B cell (primary cell): ENCODE measurements at regions not wholly inside any gene's neighbourhood (a gene's known extent, or its start where the extent isn't known, plus 50 kb on each side); places are given as distances from the start of the nearest gene placed in this dataset.

ENCODE experiments used
- ATAC-seq: fragments of 200-7000 bp; cut with Tn5 transposase; one replicate; pipeline ENCODE4 v1.10.0; 2021; ENCODE audit warnings: low read depth, mild to moderate bottlenecking, moderate number of reproducible peaks, moderate library complexity
- CTCF ChIA-PET: fragments of 350-600 bp; sonication (Branson Sonifier 250); formaldehyde crosslinking; loops from one replicate; lab custom pipeline; 2021; ENCODE audit warnings: antibody characterized with exemption, inconsistent platforms; lab: Charles Lee
- POLR2A ChIA-PET: fragments of 350-600 bp; sonication (Branson Sonifier 250); formaldehyde crosslinking; loops from one replicate; lab custom pipeline; 2021; ENCODE audit warnings: antibody characterized with exemption; lab: Charles Lee
- DNase-seq: peaks from one replicate; pipeline ENCODE4 v3.0.0; 2013
- H2AFZ ChIP-seq: 2 replicates; pipeline ENCODE4 v1.6.1; 2012; ENCODE audit warnings: mild to moderate bottlenecking, low read depth, low read length; ENCODE audit not compliant: insufficient read depth, poor library complexity, severe bottlenecking
- H3K27ac ChIP-seq, 2 donors: 1 replicate in 1 of 2; 2 replicates in 1 of 2; pipeline ENCODE4 v1.5.1; 2012 to 2013; ENCODE audit warnings: low read length in 2 of 2, mild to moderate bottlenecking in 2 of 2, moderate library complexity in 1 of 2
- H3K27me3 ChIP-seq, 4 experiments: fragments of 200-600 bp in 1 of 4; sonication (generic) in 1 of 4; replicated peaks in 1 of 4; 1 replicate in 2 of 4; 2 replicates in 2 of 4; pipeline versions ENCODE4 v1.6.1 to v1.7.0; 2013 to 2016; ENCODE audit warnings: low read length in 3 of 4, mild to moderate bottlenecking in 2 of 4, mixed read lengths in 1 of 4, moderate library complexity in 1 of 4; ENCODE audit not compliant: insufficient read depth in 4 of 4, control insufficient read depth in 3 of 4; ENCODE audit errors: control extremely low read depth in 1 of 4
- H3K36me3 ChIP-seq, 2 experiments: replicated peaks in 1 of 2; 1 replicate in 1 of 2; 2 replicates in 1 of 2; pipeline versions ENCODE4 v1.6.1 to v1.7.1; 2013; ENCODE audit warnings: low read length in 1 of 2; ENCODE audit not compliant: insufficient read depth in 2 of 2, control insufficient read depth in 1 of 2; ENCODE audit errors: control extremely low read depth in 1 of 2, extremely low read depth in 1 of 2
- H3K4me1 ChIP-seq, 2 donors: fragments of 200-600 bp in 1 of 2; sonication (generic) in 1 of 2; 1 replicate in 1 of 2; 2 replicates in 1 of 2; pipeline versions ENCODE4 v1.5.1 to v1.6.1; 2013 to 2017; ENCODE audit warnings: low read length in 2 of 2; ENCODE audit not compliant: control insufficient read depth in 2 of 2, insufficient read depth in 2 of 2
- H3K4me2 ChIP-seq: replicated peaks from 2 replicates; pipeline ENCODE3; 2012; ENCODE audit warnings: mild to moderate bottlenecking, low read depth, low read length; ENCODE audit not compliant: poor library complexity, severe bottlenecking
- H3K4me3 ChIP-seq, 5 experiments: fragments of 200-600 bp in 1 of 5; sonication (generic) in 1 of 5; 1 replicate in 3 of 5; 2 replicates in 2 of 5; pipeline versions ENCODE4 v1.5.1 to v1.7.0; 2011 to 2016; ENCODE audit warnings: low read length in 4 of 5, mild to moderate bottlenecking in 4 of 5, low read depth in 2 of 5, control low read depth in 1 of 5, moderate library complexity in 1 of 5; ENCODE audit not compliant: insufficient read depth in 1 of 5; ENCODE audit errors: control extremely low read depth in 1 of 5, extremely low read depth in 1 of 5
- H3K79me2 ChIP-seq: fragments of 200-600 bp; sonication (generic); one replicate; pipeline ENCODE4 v1.6.0; 2016; ENCODE audit warnings: low read length; ENCODE audit not compliant: control insufficient read depth, insufficient read depth
- H3K9ac ChIP-seq: fragments of 200-600 bp; sonication (generic); 2 replicates; pipeline ENCODE4 v1.6.1; 2017; ENCODE audit warnings: mild to moderate bottlenecking, low read length, moderate library complexity
- H3K9me3 ChIP-seq, 3 donors: one replicate each; pipeline versions ENCODE4 v1.6.1 to v1.7.1; 2013; ENCODE audit warnings: low read length in 2 of 3; ENCODE audit not compliant: control insufficient read depth in 2 of 3, insufficient read depth in 1 of 3; ENCODE audit errors: control extremely low read depth in 1 of 3
- H4K20me1 ChIP-seq: 2 replicates; pipeline ENCODE4 v1.6.0; 2012; ENCODE audit warnings: mild to moderate bottlenecking, low read length; ENCODE audit not compliant: insufficient read depth, control insufficient read depth, poor library complexity, severe bottlenecking
- H3K27ac Mint-ChIP-seq: one replicate; pipeline ENCODE4 v1.8.0; 2021; ENCODE audit warnings: mixed read lengths
- H3K27me3 Mint-ChIP-seq: one replicate; pipeline ENCODE4 v1.8.0; 2021; ENCODE audit warnings: mixed read lengths
- H3K4me1 Mint-ChIP-seq: one replicate; pipeline ENCODE4 v1.8.0; 2021; ENCODE audit warnings: mixed read lengths
- H3K4me3 Mint-ChIP-seq: one replicate; pipeline ENCODE4 v1.8.0; 2021; ENCODE audit warnings: mixed read lengths
- H3K9me3 Mint-ChIP-seq: one replicate; pipeline ENCODE4 v1.8.0; 2022; ENCODE audit warnings: mixed read lengths; ENCODE audit not compliant: insufficient read depth
- EZH2 ChIP-seq: IDR thresholded peaks from 2 replicates; pipeline ENCODE4 v1.6.1; 2012; ENCODE audit warnings: borderline replicate concordance, low read depth, mild to moderate bottlenecking, moderate library complexity, low read length; ENCODE audit not compliant: insufficient read depth, poor library complexity, severe bottlenecking
- intact Hi-C: fragments of 100-400 bp; cut with micrococcal nuclease; formaldehyde crosslinking; loops from one replicate; pipeline ENCODE4 v1.10.0; 2022
- TF ChIP-seq, protein P1 (sequence below): fragments of 200-600 bp; IDR thresholded peaks from one replicate; pipeline ENCODE4 v1.8.0; 2022; ENCODE audit warnings: antibody characterized with exemption, mild to moderate bottlenecking

DNA sequence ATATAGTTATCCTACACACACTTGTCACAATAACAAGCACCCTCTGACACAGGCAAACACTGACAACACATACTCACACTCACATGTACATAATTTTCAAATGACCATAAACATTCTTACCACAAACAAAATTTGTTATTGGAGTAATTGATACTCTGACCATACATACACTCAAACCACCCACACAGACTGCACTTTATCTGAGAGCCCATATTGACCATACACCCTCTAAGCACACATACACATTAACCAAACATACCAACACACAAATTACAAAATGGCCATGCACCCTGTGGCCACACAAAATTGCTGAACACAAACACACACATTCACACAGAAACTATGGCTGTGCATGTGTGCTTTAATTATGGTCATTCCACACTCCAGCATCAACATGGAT is 79.1 kb upstream of the FAM120A start:
- no peaks in the 10 kb centered on the region for H3K36me3 ChIP-seq
- no peak overlapping the region for H3K4me2 ChIP-seq
- intact Hi-C loops, result no loop called here
- DNase-seq, result no peak
- no peak overlapping the region for H3K9ac ChIP-seq
- no peaks in the 10 kb centered on the region for H4K20me1 ChIP-seq
- no peak overlapping the region for H2AFZ ChIP-seq
- no peak overlapping the region for H3K27ac ChIP-seq
- Mint-ChIP-seq H3K9me3 (no peaks in the 10 kb centered on the region), H3K4me1 (no peaks in the 10 kb centered on the region), H3K27ac (no peak overlapping the region), H3K4me3 (no peak overlapping the region), H3K27me3 (peaks cover 31% of the 10 kb centered on the region)
- ChIA-PET POLR2A (no interaction called here), CTCF (no interaction called here)
- no peaks in the 10 kb centered on the region for H3K4me1 ChIP-seq
- H3K9me3 ChIP-seq, result no peaks in the 10 kb centered on the region
- TF ChIP-seq EZH2, result no peak
- TF ChIP-seq, protein P1, sequence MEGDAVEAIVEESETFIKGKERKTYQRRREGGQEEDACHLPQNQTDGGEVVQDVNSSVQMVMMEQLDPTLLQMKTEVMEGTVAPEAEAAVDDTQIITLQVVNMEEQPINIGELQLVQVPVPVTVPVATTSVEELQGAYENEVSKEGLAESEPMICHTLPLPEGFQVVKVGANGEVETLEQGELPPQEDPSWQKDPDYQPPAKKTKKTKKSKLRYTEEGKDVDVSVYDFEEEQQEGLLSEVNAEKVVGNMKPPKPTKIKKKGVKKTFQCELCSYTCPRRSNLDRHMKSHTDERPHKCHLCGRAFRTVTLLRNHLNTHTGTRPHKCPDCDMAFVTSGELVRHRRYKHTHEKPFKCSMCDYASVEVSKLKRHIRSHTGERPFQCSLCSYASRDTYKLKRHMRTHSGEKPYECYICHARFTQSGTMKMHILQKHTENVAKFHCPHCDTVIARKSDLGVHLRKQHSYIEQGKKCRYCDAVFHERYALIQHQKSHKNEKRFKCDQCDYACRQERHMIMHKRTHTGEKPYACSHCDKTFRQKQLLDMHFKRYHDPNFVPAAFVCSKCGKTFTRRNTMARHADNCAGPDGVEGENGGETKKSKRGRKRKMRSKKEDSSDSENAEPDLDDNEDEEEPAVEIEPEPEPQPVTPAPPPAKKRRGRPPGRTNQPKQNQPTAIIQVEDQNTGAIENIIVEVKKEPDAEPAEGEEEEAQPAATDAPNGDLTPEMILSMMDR, result no peak
- peaks cover 0 to 4% (median 0%) of the 10 kb centered on the region in 4 experiments for H3K27me3 ChIP-seq
- no peaks in the 10 kb centered on the region for H3K79me2 ChIP-seq
- no peak overlapping the region for H3K4me3 ChIP-seq
- no peak for ATAC-seq

DNA sequence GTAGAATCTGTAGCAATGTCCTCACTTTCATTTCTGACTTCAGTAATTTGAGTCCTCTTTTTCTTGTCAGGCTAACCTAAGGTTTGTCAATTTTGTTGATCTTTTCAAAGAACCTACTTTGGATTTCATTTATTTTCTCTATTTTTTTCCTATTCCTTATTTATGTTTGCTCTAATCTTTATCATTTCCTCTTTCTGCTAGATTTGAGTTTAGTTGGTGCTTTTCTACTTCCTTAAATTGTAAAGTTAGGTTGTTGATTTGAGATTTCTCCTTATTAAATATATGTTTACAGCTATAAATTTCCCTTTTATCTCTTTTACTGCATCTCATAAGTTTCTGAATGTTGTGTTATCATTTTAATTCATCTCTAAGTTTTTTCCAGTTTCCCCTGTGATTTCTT is 75.1 kb upstream of the FAM120A start:
- ATAC-seq (no peak), DNase-seq (no peak)
- POLR2A ChIA-PET, result no interaction called here
- Histone ChIP-seq H3K9ac (no peak overlapping the region), H2AFZ (no peak overlapping the region), H3K4me3 (no peak overlapping the region), H3K4me2 (no peak overlapping the region), H4K20me1 (no peaks in the 10 kb centered on the region), H3K36me3 (no peaks in the 10 kb centered on the region), H3K4me1 (no peaks in the 10 kb centered on the region), H3K79me2 (no peaks in the 10 kb centered on the region), H3K27me3 (peaks cover 0 to 9% (median 0%) of the 10 kb centered on the region in 4 experiments), H3K27ac (no peak overlapping the region), H3K9me3 (no peaks in the 10 kb centered on the region)
- no peak overlapping the region for H3K27ac Mint-ChIP-seq
- intact Hi-C loops, result no loop called here
- H3K27me3 Mint-ChIP-seq, result peaks cover 33% of the 10 kb centered on the region
- TF ChIP-seq, protein P1, result no peak
- no peak for TF ChIP-seq EZH2
- no peak overlapping the region for H3K4me3 Mint-ChIP-seq
- CTCF ChIA-PET, result no interaction called here
- no peaks in the 10 kb centered on the region for H3K9me3 Mint-ChIP-seq
- H3K4me1 Mint-ChIP-seq, result no peaks in the 10 kb centered on the region
